ENCODE measurements at regions not wholly inside any gene's neighbourhood (a gene's known extent, or its start where the extent isn't known, plus 50 kb on each side); places are given as distances from the start of the nearest gene placed in this dataset.
A peak's percentile ranks its signal among the peaks of the same experiment; 100 is the strongest.

- Mint-ChIP-seq H3K36me3 (ENCODE audit: low read depth) (peaks cover 10% of the 10 kb centered on the region), H3K9me3 (peaks cover 10% of the 10 kb centered on the region), H3K4me1 (peaks cover 14% of the 10 kb centered on the region), H3K27ac (peak overlapping the region; percentile 77), H3K4me3 (no peak overlapping the region), H3K27me3 (no peaks in the 10 kb centered on the region)
- intact Hi-C loops (cut with micrococcal nuclease), result loop anchor here (1.0 to 2.0 kb wide), 6 partner anchors 8 to 159 kb away; partner anchors contain the start of genes CASP3, CENPU, IRF2 and PRIMPOL
- no peak for DNase-seq
Measured at GRCh38 chr4:184575306-184575705, 73.9 kb downstream of the CASP3 start.

GRCh38 chr4:184574861-184575260, 74.4 kb downstream of the CASP3 start:
- Mint-ChIP-seq H3K27me3 (no peaks in the 10 kb centered on the region), H3K9me3 (peaks cover 7% of the 10 kb centered on the region), H3K4me1 (peaks cover 14% of the 10 kb centered on the region), H3K36me3 (ENCODE audit: low read depth) (peaks cover 10% of the 10 kb centered on the region), H3K27ac (peak overlapping the region; percentile 95), H3K4me3 (peak overlapping the region; percentile 53)
- intact Hi-C loops (cut with micrococcal nuclease), result loop anchor here (1.0 to 2.0 kb wide), 6 partner anchors 8 to 160 kb away; partner anchors contain the start of genes CASP3, CENPU, IRF2 and PRIMPOL
- DNase-seq, result peak; percentile 70

GRCh38 chr4:184573701-184574100, 75.5 kb downstream of the CASP3 start:
- intact Hi-C loops (cut with micrococcal nuclease), result loop anchor here (2.0 kb wide), 2 partner anchors 75 to 161 kb away; partner anchors contain the start of genes CASP3, CENPU and PRIMPOL
- H3K36me3 Mint-ChIP-seq (ENCODE audit: low read depth), result peaks cover 11% of the 10 kb centered on the region
- peaks cover 8% of the 10 kb centered on the region for H3K9me3 Mint-ChIP-seq
- H3K4me3 Mint-ChIP-seq, result peak overlapping the region; percentile 57
- peak overlapping the region; percentile 95 for H3K27ac Mint-ChIP-seq
- no peak for DNase-seq
- H3K27me3 Mint-ChIP-seq, result no peaks in the 10 kb centered on the region
- H3K4me1 Mint-ChIP-seq, result peaks cover 14% of the 10 kb centered on the region

GRCh38 chr4:184568770-184569169, 80.5 kb downstream of the CASP3 start:
- DNase-seq, result no peak
- Mint-ChIP-seq H3K4me3 (no peak overlapping the region), H3K36me3 (ENCODE audit: low read depth) (peaks cover 7% of the 10 kb centered on the region), H3K9me3 (peaks cover 8% of the 10 kb centered on the region), H3K4me1 (peaks cover 5% of the 10 kb centered on the region), H3K27ac (no peak overlapping the region), H3K27me3 (no peaks in the 10 kb centered on the region)
- intact Hi-C loops (cut with micrococcal nuclease), result no loop called here

GRCh38 chr4:184563621-184564020, 85.6 kb downstream of the CASP3 start:
- no peak overlapping the region for H3K27ac Mint-ChIP-seq
- no peaks in the 10 kb centered on the region for H3K27me3 Mint-ChIP-seq
- intact Hi-C loops (cut with micrococcal nuclease), result no loop called here
- no peaks in the 10 kb centered on the region for H3K36me3 Mint-ChIP-seq (ENCODE audit: low read depth)
- peaks cover 5% of the 10 kb centered on the region for H3K4me1 Mint-ChIP-seq
- DNase-seq, result no peak
- no peaks in the 10 kb centered on the region for H3K9me3 Mint-ChIP-seq
- no peak overlapping the region for H3K4me3 Mint-ChIP-seq

- H3K36me3 Mint-ChIP-seq (ENCODE audit: low read depth), result no peaks in the 10 kb centered on the region
- H3K27me3 Mint-ChIP-seq, result no peaks in the 10 kb centered on the region
- peaks cover 5% of the 10 kb centered on the region for H3K4me1 Mint-ChIP-seq
- H3K27ac Mint-ChIP-seq, result no peak overlapping the region
- intact Hi-C loops (cut with micrococcal nuclease), result no loop called here
- DNase-seq, result no peak
- H3K9me3 Mint-ChIP-seq, result no peaks in the 10 kb centered on the region
- no peak overlapping the region for H3K4me3 Mint-ChIP-seq
Measured at GRCh38 chr4:184558996-184559395, 84.6 kb upstream of the IRF2 start.

- Mint-ChIP-seq H3K36me3 (ENCODE audit: low read depth) (no peaks in the 10 kb centered on the region), H3K9me3 (peaks cover 8% of the 10 kb centered on the region), H3K4me3 (no peak overlapping the region), H3K4me1 (peaks cover 7% of the 10 kb centered on the region), H3K27me3 (peaks cover 5% of the 10 kb centered on the region), H3K27ac (no peak overlapping the region)
- intact Hi-C loops (cut with micrococcal nuclease), result no loop called here
- DNase-seq, result no peak
Measured at GRCh38 chr4:184553891-184554290, 79.5 kb upstream of the IRF2 start.

GRCh38 chr4:184550476-184550875, 76.1 kb upstream of the IRF2 start:
- peaks cover 5% of the 10 kb centered on the region for H3K27me3 Mint-ChIP-seq
- H3K4me3 Mint-ChIP-seq, result no peak overlapping the region
- intact Hi-C loops (cut with micrococcal nuclease), result no loop called here
- peaks cover 22% of the 10 kb centered on the region for H3K4me1 Mint-ChIP-seq
- H3K27ac Mint-ChIP-seq, result no peak overlapping the region
- H3K36me3 Mint-ChIP-seq (ENCODE audit: low read depth), result no peaks in the 10 kb centered on the region
- DNase-seq, result no peak
- peaks cover 8% of the 10 kb centered on the region for H3K9me3 Mint-ChIP-seq

GRCh38 chr4:184548648-184549341, 74.4 kb upstream of the IRF2 start:
- DNase-seq, result no peak
- H3K4me1 Mint-ChIP-seq, result peaks cover 25% of the 10 kb centered on the region
- intact Hi-C loops (cut with micrococcal nuclease), result no loop called here
- no peaks in the 10 kb centered on the region for H3K36me3 Mint-ChIP-seq (ENCODE audit: low read depth)
- peak overlapping the region; percentile 53 for H3K27ac Mint-ChIP-seq
- peaks cover 8% of the 10 kb centered on the region for H3K9me3 Mint-ChIP-seq
- H3K27me3 Mint-ChIP-seq, result peaks cover 5% of the 10 kb centered on the region
- peak overlapping the region; percentile 50 for H3K4me3 Mint-ChIP-seq

GRCh38 chr4:184548316-184548647, 73.9 kb upstream of the IRF2 start:
- peak overlapping the region; percentile 50 for H3K4me3 Mint-ChIP-seq
- no peak for DNase-seq

GRCh38 chr4:184544788-184545409, 70.5 kb upstream of the IRF2 start:
- no peak overlapping the region for H3K27ac Mint-ChIP-seq
- H3K4me1 Mint-ChIP-seq, result peaks cover 24% of the 10 kb centered on the region
- H3K36me3 Mint-ChIP-seq (ENCODE audit: low read depth), result no peaks in the 10 kb centered on the region
- no peaks in the 10 kb centered on the region for H3K9me3 Mint-ChIP-seq
- no peak overlapping the region for H3K4me3 Mint-ChIP-seq
- no peak for DNase-seq
- no peaks in the 10 kb centered on the region for H3K27me3 Mint-ChIP-seq
- intact Hi-C loops (cut with micrococcal nuclease), result no loop called here

More at GRCh38 chr4:184548316-184548647, 73.9 kb upstream of the IRF2 start:
- Mint-ChIP-seq H3K4me1 (peaks cover 25% of the 10 kb centered on the region), H3K36me3 (ENCODE audit: low read depth) (no peaks in the 10 kb centered on the region), H3K9me3 (peaks cover 8% of the 10 kb centered on the region), H3K27me3 (peaks cover 5% of the 10 kb centered on the region), H3K27ac (peak overlapping the region; percentile 53)
- intact Hi-C loops (cut with micrococcal nuclease), result no loop called here

- no peaks in the 10 kb centered on the region for H3K9me3 Mint-ChIP-seq
- peaks cover 15% of the 10 kb centered on the region for H3K4me1 Mint-ChIP-seq
- DNase-seq, result no peak
- no peaks in the 10 kb centered on the region for H3K27me3 Mint-ChIP-seq
- no peak overlapping the region for H3K4me3 Mint-ChIP-seq
- H3K27ac Mint-ChIP-seq, result no peak overlapping the region
- H3K36me3 Mint-ChIP-seq (ENCODE audit: low read depth), result no peaks in the 10 kb centered on the region
- intact Hi-C loops (cut with micrococcal nuclease), result no loop called here
Measured at GRCh38 chr4:184541907-184542306, 67.6 kb upstream of the IRF2 start.

- no peak overlapping the region for H3K27ac Mint-ChIP-seq
- no peaks in the 10 kb centered on the region for H3K36me3 Mint-ChIP-seq (ENCODE audit: low read depth)
- H3K27me3 Mint-ChIP-seq, result no peaks in the 10 kb centered on the region
- H3K4me1 Mint-ChIP-seq, result peaks cover 22% of the 10 kb centered on the region
- H3K4me3 Mint-ChIP-seq, result no peak overlapping the region
- no peak for DNase-seq
- intact Hi-C loops (cut with micrococcal nuclease), result no loop called here
- H3K9me3 Mint-ChIP-seq, result no peaks in the 10 kb centered on the region
Measured at GRCh38 chr4:184540307-184540706, 66.0 kb upstream of the IRF2 start.

- Mint-ChIP-seq H3K9me3 (no peaks in the 10 kb centered on the region), H3K4me1 (peaks cover 33% of the 10 kb centered on the region), H3K36me3 (ENCODE audit: low read depth) (peaks cover 4% of the 10 kb centered on the region), H3K27me3 (no peaks in the 10 kb centered on the region), H3K4me3 (peak overlapping the region; percentile 90), H3K27ac (peak overlapping the region; percentile 92)
- intact Hi-C loops (cut with micrococcal nuclease), result loop anchor here (1.0 to 10.0 kb wide), 4 partner anchors 194 to 1033 kb away; partner anchors contain the start of genes CENPU, CFAP97, ING2 and SNX25
- peak; percentile 89 for DNase-seq
Measured at GRCh38 chr4:184538023-184538599, 63.8 kb upstream of the IRF2 start.

Data from activated CD4-positive, alpha-beta T cell treated with anti-CD3 and anti-CD28 coated beads, Interleukin-2, amount 10 ng/mL, durations not matched to agents 24 days and 14 days (primary cell).